SK-N-MC (cell line): ENCODE measurements at regions not wholly inside any gene's neighbourhood (a gene's known extent, or its start where the extent isn't known, plus 50 kb on each side); places are given as distances from the start of the nearest gene placed in this dataset.
"Not testable (repeated sequence)": the region's sequence is repeated elsewhere in the genome, so short reads cannot be mapped to it uniquely, and the experiment has no call there.

Experiments
- DNase-seq: peaks from one replicate; pipeline ENCODE4 v3.0.0-alpha.2; 2011; ENCODE audit warnings: low read depth, low spot score
- H3K27ac ChIP-seq: fragments of 200-600 bp; sonication (generic); 2 replicates; pipeline ENCODE4 v1.5.1; 2016; ENCODE audit warnings: mixed run types
- H3K36me3 ChIP-seq: fragments of 200-600 bp; sonication (generic); 2 replicates; pipeline ENCODE4 v1.6.1; 2017; ENCODE audit warnings: antibody characterized with exemption, low read length, mixed read lengths; ENCODE audit not compliant: insufficient read depth
- H3K4me3 ChIP-seq: fragments of 200-600 bp; sonication (generic); 2 replicates; pipeline ENCODE4 v1.5.1; 2016
- H3K9ac ChIP-seq: fragments of 200-600 bp; sonication (generic); 2 replicates; pipeline ENCODE4 v1.8.0; 2017; ENCODE audit warnings: mixed run types, mixed read lengths; ENCODE audit not compliant: insufficient read length
- H3K9me3 ChIP-seq: fragments of 200-600 bp; sonication (generic); 2 replicates; pipeline ENCODE4 v1.6.1; 2017; ENCODE audit warnings: low read depth, mild to moderate bottlenecking, antibody characterized with exemption, low read length, moderate library complexity, mixed read lengths
- EZH2 ChIP-seq: fragments of 200-600 bp; sonication (generic); IDR thresholded peaks from one replicate; pipeline ENCODE4 v1.6.1; 2017; ENCODE audit warnings: antibody characterized with exemption
- FOXP2 ChIP-seq: optimal IDR thresholded peaks from 2 replicates; pipeline ENCODE3; 2011; ENCODE audit warnings: mild to moderate bottlenecking, moderate library complexity; ENCODE audit not compliant: insufficient read depth; ENCODE audit errors: extremely low read length, control extremely low read depth
- POLR2AphosphoS5 ChIP-seq: IDR thresholded peaks from 2 replicates; pipeline ENCODE4 v1.6.1; 2012; ENCODE audit warnings: mild to moderate bottlenecking, low read depth, low read length, borderline replicate concordance

GRCh38 chr11:134844838-134845237, 432.8 kb upstream of the B3GAT1 start:
- Histone ChIP-seq H3K36me3 (no peaks in the 10 kb centered on the region), H3K9me3 (no peaks in the 10 kb centered on the region), H3K27ac (no peak overlapping the region), H3K4me3 (no peak overlapping the region), H3K9ac (no peak overlapping the region)
- TF ChIP-seq FOXP2, result no peak
- TF ChIP-seq EZH2, result no peak
- no peak for TF ChIP-seq POLR2AphosphoS5
- no peak for DNase-seq

GRCh38 chr11:134843735-134844134, 431.7 kb upstream of the B3GAT1 start:
- DNase-seq, result no peak
- TF ChIP-seq EZH2 (no peak), POLR2AphosphoS5 (no peak), FOXP2 (no peak)
- no peaks in the 10 kb centered on the region for H3K36me3 ChIP-seq
- H3K27ac ChIP-seq, result no peak overlapping the region
- H3K4me3 ChIP-seq, result no peak overlapping the region
- H3K9ac ChIP-seq, result no peak overlapping the region
- no peaks in the 10 kb centered on the region for H3K9me3 ChIP-seq

- Histone ChIP-seq H3K9ac (no peak overlapping the region), H3K4me3 (no peak overlapping the region), H3K9me3 (no peaks in the 10 kb centered on the region), H3K36me3 (no peaks in the 10 kb centered on the region), H3K27ac (no peak overlapping the region)
- DNase-seq, result no peak
- TF ChIP-seq POLR2AphosphoS5, result no peak
- no peak for TF ChIP-seq EZH2
- no peak for TF ChIP-seq FOXP2
Measured at GRCh38 chr11:134843020-134843419, 431.0 kb upstream of the B3GAT1 start.

GRCh38 chr11:134841972-134842371, 429.9 kb upstream of the B3GAT1 start:
- Histone ChIP-seq H3K4me3 (no peak overlapping the region), H3K9me3 (no peaks in the 10 kb centered on the region), H3K36me3 (no peaks in the 10 kb centered on the region), H3K9ac (no peak overlapping the region), H3K27ac (no peak overlapping the region)
- TF ChIP-seq EZH2 (no peak), FOXP2 (no peak), POLR2AphosphoS5 (no peak)
- DNase-seq, result no peak

- Histone ChIP-seq H3K9me3 (no peaks in the 10 kb centered on the region), H3K9ac (no peak overlapping the region), H3K4me3 (no peak overlapping the region), H3K27ac (no peak overlapping the region), H3K36me3 (no peaks in the 10 kb centered on the region)
- TF ChIP-seq EZH2 (no peak), POLR2AphosphoS5 (no peak), FOXP2 (no peak)
- no peak for DNase-seq
Measured at GRCh38 chr11:134841411-134841810, 429.4 kb upstream of the B3GAT1 start.

GRCh38 chr11:134840945-134841344, 428.9 kb upstream of the B3GAT1 start:
- Histone ChIP-seq H3K27ac (no peak overlapping the region), H3K4me3 (no peak overlapping the region), H3K36me3 (no peaks in the 10 kb centered on the region), H3K9ac (no peak overlapping the region), H3K9me3 (no peaks in the 10 kb centered on the region)
- TF ChIP-seq EZH2 (no peak), FOXP2 (no peak), POLR2AphosphoS5 (no peak)
- no peak for DNase-seq

- not testable (repeated sequence) for H3K9ac ChIP-seq, H3K9me3 ChIP-seq, DNase-seq, H3K36me3 ChIP-seq, H3K4me3 ChIP-seq, H3K27ac ChIP-seq
Measured at GRCh38 chr11:134840165-134840564, 428.1 kb upstream of the B3GAT1 start.

GRCh38 chr11:134838708-134839107, 426.7 kb upstream of the B3GAT1 start:
- DNase-seq, result no peak
- H3K9me3 ChIP-seq, result no peaks in the 10 kb centered on the region
- no peak for TF ChIP-seq POLR2AphosphoS5
- TF ChIP-seq FOXP2, result no peak
- no peak for TF ChIP-seq EZH2

GRCh38 chr11:134837887-134838232, 425.8 kb upstream of the B3GAT1 start:
- TF ChIP-seq POLR2AphosphoS5 (no peak), FOXP2 (no peak), EZH2 (no peak)
- no peaks in the 10 kb centered on the region for H3K9me3 ChIP-seq
- DNase-seq, result no peak
- H3K36me3 ChIP-seq, result no peaks in the 10 kb centered on the region
- H3K9ac ChIP-seq, result no peak overlapping the region
- no peak overlapping the region for H3K4me3 ChIP-seq
- no peak overlapping the region for H3K27ac ChIP-seq

More at GRCh38 chr11:134838708-134839107, 426.7 kb upstream of the B3GAT1 start:
- H3K27ac ChIP-seq, result no peak overlapping the region
- no peak overlapping the region for H3K4me3 ChIP-seq
- no peak overlapping the region for H3K9ac ChIP-seq
- H3K36me3 ChIP-seq, result no peaks in the 10 kb centered on the region
